ENCODE measurements at regions not wholly inside any gene's neighbourhood (a gene's known extent, or its start where the extent isn't known, plus 50 kb on each side); places are given as distances from the start of the nearest gene placed in this dataset.
"Not testable (repeated sequence)": the region's sequence is repeated elsewhere in the genome, so short reads cannot be mapped to it uniquely, and the experiment has no call there.

DNA sequence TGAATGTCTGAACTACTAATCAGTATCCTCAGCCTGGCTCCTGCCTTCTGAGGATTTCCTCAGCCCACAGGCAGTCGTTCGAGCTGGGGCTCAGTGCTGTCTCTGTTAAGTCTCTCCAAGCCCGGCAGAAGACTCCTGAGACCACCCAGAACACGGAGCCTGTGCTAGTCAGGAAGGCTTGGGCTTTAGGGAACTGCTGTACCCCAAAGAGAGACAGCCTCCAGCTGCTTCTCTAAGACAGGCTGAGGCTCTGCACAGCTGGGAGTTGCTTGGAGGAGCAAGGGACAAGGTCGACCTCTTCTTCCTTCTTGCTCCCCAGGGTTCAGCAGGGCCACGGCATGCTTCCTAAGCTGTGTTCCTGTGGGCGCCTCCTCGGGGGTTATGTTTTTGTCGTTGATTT is 283.4 kb upstream of the MYT1L start:
- DNase-seq: no peak

DNA sequence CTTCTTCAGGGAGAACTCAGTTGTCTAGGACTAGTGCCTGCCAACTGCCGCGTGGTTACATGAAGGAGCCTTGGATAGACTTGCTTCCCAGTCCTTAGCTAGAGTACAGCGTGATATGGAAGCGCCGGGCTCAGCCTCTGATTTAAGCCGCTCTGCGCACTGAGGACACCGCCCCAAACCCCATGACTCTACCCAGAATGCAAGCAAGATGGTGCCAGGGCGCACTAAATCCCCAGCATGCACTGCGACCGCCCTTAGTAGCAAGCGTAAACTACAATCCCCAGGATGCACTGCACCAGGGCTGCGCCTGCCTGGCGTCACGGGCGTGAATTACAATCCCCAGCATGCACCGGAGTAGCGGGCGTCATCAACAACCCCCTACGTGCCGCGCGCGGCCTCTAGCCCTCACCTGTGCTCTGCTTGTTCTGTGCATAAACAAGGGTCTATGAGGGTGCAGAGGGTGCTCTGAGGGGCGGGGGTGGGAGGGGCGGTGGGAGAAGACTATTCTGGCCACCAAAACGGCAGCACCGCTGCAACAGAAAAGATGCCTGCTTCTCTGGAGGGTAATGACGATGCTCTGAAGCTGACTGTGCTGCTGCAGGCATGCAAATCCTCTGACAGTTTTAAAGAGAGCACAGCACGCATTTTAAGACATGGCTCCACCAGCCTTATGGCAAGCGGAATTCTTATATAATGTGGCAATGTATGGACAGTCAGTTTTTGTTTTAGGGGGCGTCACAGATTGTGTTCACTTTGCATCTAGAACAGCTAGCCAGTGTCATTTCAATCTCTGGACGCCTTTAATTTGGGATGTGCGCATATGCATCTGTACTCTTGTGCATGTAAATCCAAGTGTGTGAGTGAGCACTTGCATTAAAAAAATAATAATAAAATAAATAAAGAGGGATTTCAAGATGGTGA is 282.5 kb upstream of the MYT1L start:
- DNase-seq: no peak

DNA sequence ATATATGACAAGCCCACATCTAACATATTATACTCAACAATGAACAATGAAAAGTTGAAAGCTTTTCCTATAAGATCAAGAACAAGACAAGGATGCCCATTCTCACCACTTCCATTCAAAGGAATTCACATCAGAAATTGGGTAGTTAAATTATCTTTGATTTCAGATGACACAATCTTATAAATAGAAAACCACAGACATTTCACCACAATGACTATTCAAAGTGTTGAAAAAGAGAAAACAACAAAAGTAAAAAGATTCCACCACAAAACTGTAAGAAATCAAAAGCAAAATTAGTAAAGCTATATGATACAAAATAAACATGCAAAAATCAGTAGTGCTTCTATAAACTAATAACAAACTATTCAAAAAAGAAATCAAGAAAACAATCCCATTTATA is 279.7 kb upstream of the MYT1L start:
- DNase-seq: no peak

GRCh38 chr2:2600366-2600765 is 269.3 kb upstream of the MYT1L start:
- no peak for DNase-seq

DNA sequence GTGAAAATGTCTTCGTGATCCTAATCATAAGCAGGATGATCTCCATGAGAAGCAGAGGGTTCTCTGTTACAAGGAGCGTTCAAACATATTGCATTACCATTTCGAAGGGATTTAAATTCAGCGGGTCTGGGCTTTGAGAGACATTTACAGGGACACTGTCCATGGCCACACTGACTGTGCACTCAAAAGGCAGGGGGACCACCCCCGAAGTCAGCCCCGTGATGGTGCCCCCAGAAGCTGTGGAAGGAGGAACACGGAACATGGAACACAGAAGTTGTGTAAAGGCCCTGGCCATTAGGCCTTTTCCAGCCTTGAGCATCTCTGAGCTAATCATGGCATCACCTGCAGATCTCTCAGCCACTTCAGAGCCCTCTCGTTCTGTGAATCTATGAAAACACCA is 268.4 kb upstream of the MYT1L start:
- DNase-seq: no peak

GRCh38 chr2:2597712-2598111 is 266.6 kb upstream of the MYT1L start:
- DNase-seq: no peak

DNA sequence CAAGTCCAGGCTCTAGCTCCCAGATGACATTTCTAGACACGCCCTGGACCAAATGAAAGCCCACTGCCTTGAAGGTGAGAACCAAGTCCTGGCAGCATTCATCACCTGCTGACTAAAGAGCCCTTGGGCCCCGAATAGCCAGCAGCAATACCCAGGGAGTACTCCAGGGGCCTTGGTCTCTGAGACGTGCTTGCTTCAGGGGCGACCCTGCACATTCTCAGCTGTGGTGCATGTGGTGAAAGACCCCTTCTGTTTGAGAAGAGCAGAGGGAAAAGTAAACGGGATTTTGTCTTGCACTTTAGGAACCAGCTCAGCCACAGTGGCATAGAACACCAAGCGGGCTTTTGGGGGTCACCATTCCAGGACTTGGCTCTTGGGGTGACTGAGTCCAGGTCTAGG is 260.5 kb upstream of the MYT1L start:
- DNase-seq: no peak

DNA sequence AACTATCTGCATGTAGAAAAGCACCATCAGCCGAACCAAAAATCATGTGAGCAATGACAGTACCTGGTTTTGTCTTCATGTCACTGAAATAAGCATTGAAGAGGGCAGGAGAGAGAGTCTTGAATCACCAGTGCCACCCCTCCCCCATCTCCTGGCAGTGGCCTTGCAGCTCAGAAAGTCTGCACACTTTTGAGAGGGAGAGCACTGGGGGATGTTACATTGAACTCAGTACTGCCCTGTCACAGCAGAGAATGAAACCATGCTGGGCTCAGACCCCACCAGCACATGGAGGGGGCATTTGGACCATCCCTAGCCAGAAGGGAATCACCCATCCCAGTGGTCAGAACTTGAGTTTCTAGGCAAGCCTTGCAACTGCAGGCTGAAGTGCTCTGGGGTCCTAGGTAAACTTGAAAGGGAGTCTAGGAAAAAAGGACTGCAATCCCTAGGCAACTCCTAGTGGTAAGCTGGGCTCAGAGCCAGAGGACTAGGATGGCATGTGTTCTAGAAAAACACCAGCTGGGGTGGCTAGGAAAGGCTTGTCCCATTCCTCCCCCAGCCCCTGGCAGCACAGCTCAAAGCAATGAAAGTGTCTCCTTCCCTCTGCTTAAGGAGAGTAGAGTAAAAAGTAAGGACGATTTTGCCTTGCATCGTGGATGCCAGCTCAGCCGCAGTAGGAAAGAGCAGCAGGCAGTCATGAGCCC is 259.9 kb upstream of the MYT1L start:
- DNase-seq: no peak

GRCh38 chr2:2590141-2590540 is 259.1 kb upstream of the MYT1L start:
- no peak for DNase-seq

DNA sequence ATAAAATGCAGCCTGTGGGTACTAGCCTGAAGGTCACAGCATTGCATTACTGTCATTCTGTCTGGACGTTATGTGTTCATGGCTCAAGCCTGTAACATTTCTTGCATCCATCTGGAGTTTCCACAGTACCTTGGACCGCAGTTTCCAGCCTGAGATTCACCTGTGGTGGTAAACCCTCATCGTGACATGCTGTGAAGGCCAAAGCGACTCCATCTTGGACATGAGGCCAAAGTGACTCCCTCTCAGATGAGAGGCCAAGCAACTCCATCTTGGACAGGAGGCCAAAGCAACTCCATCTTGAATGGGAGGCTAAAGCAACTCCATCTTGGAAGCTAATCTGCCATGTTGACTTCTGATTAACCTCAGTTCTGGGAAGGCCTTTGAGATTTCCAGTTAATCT is 257.7 kb upstream of the MYT1L start:
- no peak for DNase-seq

GRCh38 chr2:2587354-2587753 is 256.3 kb upstream of the MYT1L start:
- DNase-seq: no peak

GRCh38 chr2:2586931-2587330 is 255.9 kb upstream of the MYT1L start:
- no peak for DNase-seq

GRCh38 chr2:2586068-2586776 is 255.1 kb upstream of the MYT1L start:
- no peak for DNase-seq

DNA sequence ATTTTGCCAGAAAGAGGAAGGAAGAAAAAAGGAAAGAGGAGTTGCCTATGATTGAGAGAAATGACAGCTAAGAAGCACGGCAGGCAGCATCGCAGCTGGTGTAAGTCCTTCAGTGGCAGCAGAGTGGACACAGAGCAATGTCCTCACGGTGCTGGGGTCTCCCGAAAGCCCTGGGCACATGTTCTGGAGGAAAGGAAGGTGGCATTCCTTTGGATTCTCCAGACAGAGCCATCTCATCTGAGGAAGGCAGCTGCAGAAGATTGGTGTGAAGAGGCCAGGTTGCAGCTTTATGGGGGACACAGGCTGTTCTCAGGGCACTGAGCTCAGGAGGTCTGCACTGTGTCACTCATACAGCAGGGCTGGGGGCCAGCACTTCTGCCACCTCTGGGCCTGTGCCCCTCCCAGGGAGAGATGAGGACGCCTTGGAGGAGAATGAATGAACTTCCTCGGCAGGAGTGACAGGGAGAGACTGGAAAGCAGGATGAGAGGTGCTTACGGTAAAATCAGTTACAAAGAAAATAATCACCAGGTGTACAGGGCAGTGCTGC is 252.0 kb upstream of the MYT1L start:
- DNase-seq: no peak

GRCh38 chr2:2581331-2582159 is 250.5 kb upstream of the MYT1L start:
- no peak for DNase-seq

GRCh38 chr2:2580841-2581240 is 249.8 kb upstream of the MYT1L start:
- DNase-seq: not testable (repeated sequence)

GRCh38 chr2:2580341-2580740 is 249.3 kb upstream of the MYT1L start:
- DNase-seq: no peak

DNA sequence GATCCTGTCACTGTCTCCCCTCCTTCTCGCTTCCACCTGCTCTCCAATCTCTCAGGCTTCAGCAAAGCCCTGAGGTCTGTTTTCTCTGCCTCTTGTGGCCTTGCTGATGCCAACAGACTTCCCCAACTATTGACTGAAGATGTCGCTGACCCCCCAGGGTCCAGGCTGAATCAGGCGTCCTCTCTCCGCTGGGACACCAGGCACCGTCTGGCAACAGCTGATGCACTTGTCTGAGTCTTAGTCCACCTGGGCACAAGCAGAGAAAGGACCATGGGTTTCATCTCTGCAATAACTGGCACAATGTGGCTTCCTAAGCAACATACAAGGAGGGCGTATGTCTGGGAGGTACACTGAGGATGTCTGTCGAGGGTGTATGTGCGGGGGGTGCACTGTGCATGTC is 248.7 kb upstream of the MYT1L start:
- no peak for DNase-seq

DNA sequence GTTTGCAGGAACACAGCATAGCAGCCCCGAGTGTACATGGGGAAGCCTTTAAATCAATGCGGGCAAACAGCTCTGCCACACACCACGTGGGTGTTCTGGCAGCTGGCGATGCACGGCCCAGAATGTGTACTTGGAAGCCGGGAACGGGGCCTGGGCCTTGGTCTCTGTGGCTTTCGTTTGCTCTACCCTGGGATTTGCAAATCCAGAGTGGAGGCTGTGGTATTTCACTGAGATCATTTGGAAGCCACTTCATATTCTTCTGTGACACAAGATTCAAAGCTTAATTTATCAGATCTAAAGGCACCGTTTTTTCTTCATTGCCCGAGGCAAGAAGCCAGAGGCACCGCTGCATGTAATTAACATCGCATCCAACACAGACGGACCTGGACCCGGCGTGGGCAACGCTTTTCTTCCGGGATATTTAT is 246.3 kb upstream of the MYT1L start:
- no peak for DNase-seq

DNA sequence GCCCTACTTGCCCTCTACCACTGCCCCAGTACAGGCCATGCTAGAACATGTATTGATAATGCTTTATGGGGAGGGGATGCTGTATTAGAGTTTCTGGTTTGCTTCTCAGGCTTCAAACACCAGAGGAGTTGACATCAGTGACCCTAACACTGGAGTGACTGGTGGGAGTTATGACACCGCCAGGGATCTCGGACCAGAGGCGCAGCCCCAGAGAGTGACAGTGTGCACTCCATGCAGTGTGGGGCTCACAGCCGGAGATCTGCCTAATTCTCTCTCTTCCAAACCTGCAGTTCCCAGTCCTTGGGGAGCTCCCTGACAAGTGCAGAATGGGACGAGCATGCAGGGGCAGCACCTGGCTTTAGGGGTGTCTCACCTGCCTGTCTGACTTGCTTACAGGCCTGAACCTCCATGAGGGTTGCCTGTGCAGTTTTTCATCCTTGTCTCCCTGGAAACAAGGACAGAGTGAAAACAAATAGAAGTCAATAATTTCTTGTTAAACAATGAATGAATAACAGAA is 244.9 kb upstream of the MYT1L start:
- no peak for DNase-seq

- no peak for DNase-seq
Measured at GRCh38 chr2:2575181-2575577, 244.1 kb upstream of the MYT1L start.

All from NCI-H226 (cell line).